NCI-H345 treated with DMSO at 0.1 percent for 48 hours (cell line): ENCODE measurements at regions not wholly inside any gene's neighbourhood (a gene's known extent, or its start where the extent isn't known, plus 50 kb on each side); places are given as distances from the start of the nearest gene placed in this dataset.

Experiments used
- DNase-seq: peaks from one replicate; lab custom pipeline; 2025; ENCODE audit not compliant: unreplicated experiment; lab: John Stamatoyannopoulos, UW

DNA sequence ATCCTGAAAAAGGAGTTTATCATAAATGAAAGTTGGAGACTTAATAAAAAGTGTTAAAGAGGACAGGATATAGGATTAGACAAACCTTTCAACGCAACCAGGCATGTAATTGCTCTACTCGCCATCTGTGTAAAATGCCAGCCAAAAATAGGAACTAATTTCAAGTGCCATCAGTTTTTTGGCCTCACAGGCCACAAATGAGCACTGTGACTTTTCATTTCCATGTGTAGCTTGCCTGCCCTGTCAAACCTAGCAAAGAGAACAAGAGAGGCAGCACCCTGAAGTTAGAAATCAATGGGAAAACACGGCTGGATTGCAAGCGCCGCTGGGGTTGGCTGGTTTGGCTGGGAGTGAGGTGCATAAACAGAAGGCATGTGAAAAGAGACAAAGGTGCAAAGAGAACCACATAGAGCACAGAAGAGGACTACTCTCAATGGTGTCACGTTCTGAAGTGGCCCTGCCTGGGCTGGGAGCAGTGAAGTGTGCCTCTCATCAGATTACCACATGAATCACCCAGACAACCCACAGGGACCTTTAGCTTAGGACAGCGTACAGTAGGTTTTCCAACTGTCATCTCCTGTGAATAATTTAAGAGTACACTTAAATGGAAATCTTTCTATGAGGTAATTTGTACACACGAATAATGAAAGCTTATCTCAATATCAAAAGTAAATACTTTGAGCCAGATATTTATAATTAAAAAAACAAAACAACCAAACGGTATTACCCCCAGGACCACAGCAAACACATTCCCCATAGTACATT is 78.0 kb upstream of the NHSL1 start:
- peak; percentile 96 for DNase-seq

DNA sequence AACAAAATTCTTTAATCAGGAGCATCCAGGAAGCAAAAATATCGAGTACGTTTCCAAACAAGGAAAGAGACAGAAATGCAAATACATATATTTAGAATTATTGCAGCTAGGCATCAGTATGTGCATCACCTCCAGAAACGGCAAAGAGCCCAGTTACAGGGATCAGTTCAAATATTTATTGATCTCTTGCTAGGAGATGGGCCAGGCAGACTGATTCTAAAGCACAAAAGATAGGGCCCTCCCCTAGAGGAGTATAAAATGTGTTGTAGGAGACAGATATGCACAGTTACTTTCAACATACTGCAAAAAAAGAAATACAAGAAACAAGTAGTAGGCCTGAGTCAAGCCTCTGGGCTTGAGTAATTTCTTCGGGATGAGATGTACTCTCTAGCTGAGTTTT is 80.7 kb upstream of the NHSL1 start:
- DNase-seq: no peak

DNA sequence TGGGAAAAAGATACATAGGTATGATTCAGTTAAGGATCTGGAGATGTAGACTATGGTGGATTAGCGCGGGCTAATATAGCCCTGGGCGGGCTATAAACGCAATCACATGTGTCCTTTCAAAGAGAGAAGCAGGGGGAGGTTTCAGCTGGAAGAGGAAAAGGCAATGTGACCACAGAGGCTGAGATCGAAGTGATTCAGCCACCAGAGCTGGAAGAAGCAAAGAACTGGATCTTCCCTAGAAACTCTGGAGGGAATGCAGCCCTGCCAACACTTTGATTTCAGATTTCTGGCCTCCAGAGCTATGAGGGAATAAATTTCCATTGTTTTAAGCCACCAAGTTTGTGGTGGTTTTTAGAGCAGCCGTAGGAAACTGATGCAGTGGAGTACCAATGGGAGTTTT is 81.5 kb upstream of the NHSL1 start:
- DNase-seq: no peak

DNA sequence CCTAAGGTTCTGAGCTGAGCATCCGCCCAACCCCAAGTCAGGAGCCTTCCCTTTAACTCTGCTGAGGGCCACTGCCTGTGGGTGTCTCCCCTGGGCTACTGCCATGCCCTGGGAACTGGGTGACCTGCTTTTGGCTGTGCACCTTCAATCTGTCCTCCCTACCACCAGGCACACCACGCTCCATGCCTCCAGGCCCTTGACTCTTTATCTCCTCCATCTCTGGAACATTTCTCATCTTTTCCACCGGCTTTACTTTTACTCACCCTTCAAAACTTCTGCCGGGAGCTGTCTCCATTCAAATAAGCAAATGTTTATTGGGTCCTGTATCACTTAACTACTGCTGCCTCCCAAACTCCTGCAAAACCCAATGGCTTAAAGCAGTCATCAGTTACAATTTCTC is 83.3 kb upstream of the NHSL1 start:
- no peak for DNase-seq

DNA sequence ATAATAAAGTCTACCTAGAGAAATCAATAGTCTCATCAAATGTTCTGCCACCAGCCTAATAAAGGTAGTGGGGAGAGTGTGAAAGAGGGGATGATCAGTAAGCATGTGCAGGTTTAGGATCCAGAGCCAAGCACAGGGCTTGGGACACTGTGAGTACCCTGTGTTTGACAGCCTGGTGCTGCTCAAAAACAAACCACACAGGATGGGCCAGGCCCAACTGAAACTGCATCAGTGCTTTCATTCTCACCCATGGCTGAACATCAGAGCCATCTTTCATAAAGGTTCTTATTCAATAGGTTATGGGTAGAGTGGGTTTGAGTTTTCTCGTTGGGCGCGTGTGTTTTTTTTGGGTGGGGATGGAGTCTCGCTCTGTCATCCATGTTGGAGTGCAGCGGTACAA is 87.3 kb upstream of the NHSL1 start:
- no peak for DNase-seq

DNA sequence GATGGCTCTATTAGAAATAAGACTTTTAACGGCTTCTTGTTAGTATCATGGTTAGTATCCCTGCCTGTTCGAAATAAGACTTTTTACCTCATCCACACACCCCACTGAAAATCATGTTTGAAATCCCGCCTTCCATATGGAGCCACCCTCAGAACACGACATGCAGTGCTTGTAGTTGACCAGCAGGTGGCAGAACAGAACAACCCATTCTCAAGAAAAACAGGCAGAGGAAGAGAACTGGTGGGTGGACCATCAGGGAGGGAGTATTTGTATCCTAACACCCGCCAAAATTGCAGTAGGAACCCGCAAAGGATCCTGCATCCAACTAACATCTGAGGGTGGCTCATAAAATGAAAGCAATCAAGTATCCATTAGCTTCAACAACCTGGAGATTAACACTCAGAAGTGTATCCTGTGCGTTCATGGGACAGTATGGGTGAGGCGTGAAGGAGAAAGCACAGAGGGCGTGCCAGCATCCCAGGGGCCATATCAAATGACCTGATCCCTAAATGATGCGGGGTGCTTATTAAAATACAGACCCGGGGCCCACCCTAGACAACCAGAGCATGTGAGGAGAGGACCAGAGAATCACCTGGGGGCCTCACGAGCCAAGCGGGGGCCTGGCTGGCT is 89.6 kb upstream of the NHSL1 start:
- peak; percentile 54 for DNase-seq

DNA sequence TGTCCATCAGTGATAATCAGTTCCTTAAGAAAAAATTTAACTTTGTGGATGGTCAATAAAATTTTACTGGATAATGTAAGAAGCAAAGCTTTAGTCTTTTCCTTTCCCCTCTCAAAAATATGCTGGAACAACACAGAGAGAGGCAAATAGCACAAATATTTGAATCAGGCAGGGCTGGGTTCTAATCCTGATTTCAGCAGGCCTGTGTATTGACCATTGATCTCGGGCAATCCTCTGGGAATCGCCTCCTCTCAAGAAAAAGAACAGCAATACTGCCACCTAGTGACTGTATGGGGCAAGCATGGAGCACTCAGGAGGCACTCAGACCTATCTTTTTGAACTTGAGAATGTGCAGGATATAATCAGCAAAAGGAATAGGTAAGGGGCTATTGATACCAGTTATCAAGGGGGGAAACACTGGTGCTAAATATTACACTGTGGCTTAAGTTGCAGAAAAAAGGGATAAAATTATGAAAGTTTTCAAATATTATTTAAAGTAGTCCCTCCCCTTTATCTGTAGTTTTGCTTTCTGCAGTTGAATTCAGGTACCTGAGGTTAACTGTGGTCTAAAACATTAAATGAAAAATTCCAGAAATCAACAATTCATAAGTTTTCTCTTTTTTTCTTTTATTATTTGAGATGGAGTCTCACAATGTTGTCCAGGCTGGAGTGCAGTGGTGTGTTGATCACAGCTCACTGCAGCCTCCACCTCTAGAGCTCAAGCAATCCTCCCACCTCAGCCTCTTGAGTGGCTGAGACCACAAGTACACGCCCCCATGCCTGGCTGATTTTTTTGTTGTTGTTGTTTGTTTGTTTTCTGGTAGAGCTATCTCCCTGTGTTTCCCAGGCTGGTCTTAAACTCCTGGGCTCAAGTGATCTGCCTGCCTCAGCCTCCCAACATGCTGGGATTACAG is 91.8 kb upstream of the NHSL1 start:
- DNase-seq: peak; percentile 51

DNA sequence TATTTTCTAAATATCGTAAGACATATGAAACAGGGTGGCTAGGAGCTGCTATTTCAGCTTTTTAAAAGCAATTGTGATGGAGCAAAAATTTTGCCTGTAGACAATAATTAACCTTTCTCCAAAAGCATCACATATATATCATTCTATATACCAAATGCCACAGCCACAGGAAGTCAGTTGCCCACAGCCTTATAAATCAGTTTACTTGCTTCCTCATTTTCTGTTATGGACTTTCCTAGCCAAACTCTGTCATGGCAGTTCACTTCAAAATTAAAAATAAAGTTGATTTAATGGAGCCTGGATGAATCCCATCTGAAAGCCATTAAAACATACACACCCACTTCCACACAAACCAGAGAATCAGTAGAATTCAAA is 93.4 kb upstream of the NHSL1 start:
- DNase-seq: no peak

DNA sequence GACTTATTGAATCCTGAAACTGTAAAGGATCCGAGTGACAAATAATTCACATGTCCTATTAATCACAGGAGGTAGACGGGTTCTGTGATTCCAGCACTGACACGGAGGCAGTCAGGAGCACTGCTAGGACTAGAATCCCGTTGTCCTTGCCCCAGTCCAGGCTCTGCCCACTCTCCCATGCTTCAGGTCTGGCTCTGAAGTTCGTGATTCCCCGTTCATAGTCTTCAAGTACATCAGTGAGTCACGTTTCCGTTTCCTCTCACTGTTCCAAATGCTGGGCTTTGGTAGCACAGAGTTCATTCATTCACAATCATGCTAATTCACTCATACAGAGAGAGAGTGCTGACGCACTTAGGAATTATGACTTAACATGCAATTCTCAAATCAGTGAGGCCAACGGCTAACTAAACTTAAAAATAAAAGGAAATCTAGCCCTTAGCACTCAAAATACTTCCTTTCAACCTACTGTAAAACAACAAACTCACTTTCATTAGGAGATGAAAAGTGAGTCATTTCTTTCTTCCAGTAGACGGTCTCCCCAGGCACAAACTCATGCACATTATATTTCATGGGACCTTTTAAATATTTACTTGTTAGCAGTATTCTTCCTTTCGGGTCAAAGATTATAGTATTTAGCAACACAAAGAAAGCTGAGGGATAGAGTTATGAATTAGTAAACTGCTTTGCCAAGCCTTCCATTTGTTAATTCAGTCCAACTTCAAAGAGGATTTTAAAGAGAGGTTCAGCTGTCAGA is 94.0 kb upstream of the NHSL1 start:
- no peak for DNase-seq

DNA sequence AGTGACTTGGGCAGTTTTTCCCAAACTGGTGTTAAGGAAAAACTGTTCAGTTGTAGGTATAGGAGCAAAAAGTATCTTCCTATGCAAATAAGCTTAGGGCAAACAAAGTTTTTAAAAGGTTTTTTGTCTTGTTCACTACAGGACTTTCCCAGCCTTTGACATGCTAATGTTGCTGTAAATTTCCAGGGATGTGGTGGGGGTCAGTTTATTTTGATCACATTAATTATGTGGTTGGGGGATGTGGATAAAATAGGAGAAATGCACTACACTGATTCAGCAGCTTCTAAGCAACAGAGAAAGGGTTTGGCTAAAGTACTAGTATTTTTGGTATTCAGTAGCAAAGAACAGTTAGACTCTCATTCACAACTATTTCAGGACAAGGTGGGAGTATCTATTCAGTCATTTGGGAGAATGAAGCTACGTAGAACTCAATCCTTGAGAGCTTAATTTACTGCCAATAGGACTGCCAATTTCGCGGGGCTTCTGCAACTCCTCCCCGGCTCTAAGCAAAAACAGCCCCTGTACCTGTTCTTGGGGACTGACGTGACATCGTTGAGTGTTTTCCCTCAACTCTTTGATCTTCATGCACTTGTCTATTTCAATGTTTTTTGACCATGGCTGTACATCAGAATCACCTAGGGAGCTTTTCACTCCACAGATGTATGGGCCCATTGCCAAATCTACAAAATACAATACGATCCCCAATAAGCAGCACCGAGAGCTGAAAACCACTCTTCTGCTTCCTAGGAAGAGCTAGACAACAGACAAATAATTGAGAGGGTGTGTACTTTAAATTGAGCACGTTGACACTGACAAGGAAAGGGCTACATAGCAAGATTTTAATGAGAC is 94.8 kb upstream of the NHSL1 start:
- DNase-seq: peak; percentile 86

DNA sequence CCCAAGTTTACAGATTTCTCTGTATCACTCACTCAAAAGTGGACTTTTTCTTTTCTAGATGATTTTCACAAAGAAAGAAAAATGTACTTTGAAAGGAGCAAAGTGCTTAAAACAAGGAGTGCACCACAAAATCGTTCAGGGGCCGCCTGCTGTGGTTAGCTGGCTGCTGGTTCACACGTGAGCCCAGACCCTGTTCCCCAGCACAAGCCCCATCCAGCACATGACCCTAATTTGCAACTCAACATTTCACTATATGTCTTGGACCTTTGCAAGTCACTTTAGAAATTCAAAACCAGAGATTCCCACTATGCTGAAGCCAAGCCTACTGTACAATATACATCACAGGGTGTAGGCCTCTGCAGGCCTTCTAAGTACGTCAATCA is 95.5 kb upstream of the NHSL1 start:
- DNase-seq: no peak

DNA sequence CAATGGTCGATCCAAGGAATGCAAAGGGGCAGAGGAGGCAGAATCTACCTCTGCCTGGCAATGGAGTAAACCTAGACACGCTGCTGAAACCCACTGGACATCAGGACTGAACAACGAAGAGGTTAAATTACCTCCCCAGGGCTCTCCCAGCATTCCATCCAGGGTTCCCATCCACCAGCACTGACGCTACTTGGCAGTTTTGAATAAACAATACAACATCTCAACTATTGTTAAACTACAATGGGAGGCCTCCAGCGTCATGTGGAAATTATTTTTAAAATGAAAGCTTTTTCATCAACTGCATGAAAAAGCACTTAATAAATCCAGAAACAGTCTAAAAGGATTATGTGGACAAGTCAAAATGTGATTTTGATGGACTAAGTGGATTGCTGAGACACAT is 96.8 kb upstream of the NHSL1 start:
- no peak for DNase-seq

DNA sequence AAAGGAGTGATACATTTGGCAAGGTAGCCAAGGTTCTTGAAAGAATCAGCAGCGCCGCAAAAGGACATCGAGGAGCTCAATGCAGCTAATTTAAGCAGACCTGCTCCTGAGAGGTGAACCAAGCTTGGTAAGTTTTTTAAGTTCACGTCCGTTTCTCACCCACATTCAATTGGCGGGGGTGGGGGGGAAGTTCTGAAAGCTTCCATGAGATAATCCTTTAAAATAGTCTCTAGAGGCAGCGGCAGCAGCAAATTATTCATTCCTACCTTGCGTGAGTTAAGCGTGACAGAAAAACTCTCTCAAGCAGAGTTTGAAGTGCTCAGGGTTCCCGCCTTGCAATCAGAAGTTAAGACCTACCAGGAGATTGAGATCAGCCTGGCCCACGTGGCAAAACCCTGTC is 97.3 kb upstream of the NHSL1 start:
- DNase-seq: no peak

DNA sequence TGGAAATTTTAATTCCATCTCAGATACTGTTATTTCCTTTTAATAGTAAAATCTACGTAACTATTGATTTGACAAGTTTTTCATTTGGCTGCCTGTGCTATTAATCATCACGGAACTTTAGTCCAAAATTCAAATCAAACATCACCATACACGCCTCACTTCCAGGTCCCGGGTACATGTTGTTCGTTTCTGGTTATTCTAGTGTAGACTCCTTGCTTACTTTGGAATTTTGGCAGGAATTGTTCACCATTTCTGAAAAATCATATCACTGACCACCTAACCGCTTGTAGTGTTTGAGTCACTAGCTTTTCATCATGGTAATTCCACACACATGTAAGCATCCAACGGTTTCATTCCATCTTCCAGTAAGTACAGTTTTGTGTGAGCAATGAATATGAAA is 98.0 kb upstream of the NHSL1 start:
- no peak for DNase-seq

DNA sequence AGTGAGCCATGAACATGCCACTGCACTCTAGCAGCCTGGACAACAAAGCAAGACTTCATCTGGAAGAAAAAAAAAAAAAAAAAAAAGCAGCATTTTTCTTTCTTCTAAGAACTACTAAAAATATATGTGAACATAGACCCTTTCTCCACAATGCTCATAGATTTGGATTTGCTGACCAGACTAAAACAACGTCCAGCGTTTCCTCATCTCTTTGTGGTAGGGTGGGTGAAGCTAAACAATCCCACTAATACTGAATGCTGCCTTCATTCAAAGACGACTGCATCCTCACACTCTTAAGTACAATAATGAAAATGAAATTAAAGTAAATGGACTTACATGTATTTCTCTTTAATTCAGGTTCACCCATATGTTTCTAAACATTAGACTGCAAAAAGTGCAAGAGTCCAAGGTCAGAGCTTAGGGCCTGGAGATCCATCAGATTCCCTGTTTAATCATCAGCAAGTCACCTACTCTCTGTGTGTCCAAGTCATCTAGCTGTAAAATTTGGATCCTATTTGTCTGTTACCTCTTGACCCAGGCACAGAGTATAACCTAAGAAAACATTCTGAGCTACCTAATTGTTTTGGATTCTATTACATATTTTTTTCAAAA is 99.4 kb upstream of the NHSL1 start:
- no peak for DNase-seq

DNA sequence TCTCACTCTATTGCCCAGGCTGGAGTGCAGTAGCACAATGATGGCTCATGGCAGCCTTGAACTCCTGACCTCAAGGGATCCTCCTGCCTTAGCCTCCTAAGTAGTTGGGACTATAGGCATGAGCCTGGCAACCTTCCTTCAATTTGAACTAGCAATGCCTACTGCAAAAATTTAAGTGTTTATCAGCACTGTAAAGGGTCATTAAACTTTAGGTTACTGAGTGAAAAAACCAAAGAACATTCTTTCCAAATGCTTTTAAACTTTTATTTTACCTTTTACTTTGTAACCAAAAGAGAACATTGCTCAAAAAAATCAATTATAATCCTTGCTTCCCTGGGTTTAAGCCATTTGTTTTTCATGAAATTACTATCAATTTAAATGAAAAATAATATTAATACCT is 101.0 kb upstream of the NHSL1 start:
- no peak for DNase-seq

DNA sequence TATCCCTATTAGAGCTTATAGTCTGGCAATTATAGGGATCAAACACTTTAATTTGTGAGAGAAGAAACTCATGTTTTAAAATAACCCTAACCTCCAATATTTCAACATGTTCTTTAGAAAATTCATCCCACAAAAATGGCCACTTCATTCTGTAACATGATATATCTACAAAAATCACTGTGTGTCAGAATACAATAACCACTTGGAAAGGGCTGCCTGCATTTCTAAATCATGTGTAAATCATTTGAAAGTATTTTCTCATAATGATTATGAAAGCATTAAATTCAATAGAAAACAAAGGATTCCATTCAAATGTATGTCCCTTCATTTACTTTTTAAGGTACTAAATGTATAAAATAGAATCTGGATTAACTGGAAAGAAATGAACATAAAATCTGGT is 101.4 kb upstream of the NHSL1 start:
- DNase-seq: no peak

DNA sequence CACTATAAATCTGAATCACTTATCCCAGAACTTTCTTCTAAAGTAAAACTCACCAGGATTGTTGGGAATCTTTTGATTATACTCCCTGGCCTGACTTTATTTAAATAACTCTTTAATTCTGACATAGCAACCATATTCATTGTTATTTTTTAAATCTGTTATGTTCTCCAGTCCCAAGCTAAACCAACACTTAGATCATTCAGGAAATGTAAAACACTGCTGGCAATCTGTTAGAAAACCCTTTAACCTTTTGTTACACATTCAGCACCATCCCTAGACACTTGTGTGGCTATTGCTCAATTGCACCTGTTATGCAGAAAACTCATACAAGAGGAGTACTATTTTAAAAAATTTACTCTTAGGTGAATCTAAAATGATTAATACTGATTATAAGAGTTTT is 101.8 kb upstream of the NHSL1 start:
- no peak for DNase-seq

DNA sequence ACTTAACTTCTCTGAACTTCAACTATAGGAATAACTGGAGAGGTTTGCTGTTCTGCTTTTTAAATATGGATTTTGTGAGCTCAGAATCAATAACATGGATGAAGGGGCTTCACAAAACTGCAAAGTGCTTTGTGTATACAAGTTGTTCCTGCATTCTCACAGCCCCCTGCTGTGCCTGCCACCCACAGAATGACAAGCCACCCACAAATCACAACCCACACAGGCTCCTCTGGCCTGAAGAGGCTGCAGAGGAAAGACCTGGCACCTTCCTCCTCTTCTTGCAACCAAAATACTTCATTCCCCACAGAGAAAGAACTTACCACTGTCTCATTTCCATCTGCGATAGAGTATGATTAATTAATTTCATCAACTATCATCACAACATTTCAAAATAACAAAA is 106.7 kb upstream of the NHSL1 start:
- no peak for DNase-seq
